ENCODE measurements at regions not wholly inside any gene's neighbourhood (a gene's known extent, or its start where the extent isn't known, plus 50 kb on each side); places are given as distances from the start of the nearest gene placed in this dataset.
"Not testable (repeated sequence)": the region's sequence is repeated elsewhere in the genome, so short reads cannot be mapped to it uniquely, and the experiment has no call there.

DNA sequence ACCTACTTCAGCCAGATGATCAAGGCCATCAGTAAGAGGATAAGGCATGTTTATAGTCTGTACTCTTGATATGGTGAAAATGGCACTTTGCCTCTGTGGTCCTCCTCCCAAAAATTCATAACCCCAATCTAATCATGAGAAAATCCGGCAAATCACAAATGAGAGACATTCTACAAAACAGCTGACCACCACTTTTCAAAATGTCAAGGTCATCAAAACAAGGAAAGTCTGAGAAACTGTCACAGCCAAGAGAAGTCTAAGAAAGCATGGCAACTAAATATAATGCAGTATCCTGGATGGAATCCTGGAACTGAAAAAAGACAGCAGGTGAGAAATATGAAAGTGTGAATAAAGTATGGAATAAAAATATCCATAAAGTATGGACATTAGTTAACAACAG, 226.6 kb upstream of the INTU start (continued):
- TF ChIP-seq, protein P1, sequence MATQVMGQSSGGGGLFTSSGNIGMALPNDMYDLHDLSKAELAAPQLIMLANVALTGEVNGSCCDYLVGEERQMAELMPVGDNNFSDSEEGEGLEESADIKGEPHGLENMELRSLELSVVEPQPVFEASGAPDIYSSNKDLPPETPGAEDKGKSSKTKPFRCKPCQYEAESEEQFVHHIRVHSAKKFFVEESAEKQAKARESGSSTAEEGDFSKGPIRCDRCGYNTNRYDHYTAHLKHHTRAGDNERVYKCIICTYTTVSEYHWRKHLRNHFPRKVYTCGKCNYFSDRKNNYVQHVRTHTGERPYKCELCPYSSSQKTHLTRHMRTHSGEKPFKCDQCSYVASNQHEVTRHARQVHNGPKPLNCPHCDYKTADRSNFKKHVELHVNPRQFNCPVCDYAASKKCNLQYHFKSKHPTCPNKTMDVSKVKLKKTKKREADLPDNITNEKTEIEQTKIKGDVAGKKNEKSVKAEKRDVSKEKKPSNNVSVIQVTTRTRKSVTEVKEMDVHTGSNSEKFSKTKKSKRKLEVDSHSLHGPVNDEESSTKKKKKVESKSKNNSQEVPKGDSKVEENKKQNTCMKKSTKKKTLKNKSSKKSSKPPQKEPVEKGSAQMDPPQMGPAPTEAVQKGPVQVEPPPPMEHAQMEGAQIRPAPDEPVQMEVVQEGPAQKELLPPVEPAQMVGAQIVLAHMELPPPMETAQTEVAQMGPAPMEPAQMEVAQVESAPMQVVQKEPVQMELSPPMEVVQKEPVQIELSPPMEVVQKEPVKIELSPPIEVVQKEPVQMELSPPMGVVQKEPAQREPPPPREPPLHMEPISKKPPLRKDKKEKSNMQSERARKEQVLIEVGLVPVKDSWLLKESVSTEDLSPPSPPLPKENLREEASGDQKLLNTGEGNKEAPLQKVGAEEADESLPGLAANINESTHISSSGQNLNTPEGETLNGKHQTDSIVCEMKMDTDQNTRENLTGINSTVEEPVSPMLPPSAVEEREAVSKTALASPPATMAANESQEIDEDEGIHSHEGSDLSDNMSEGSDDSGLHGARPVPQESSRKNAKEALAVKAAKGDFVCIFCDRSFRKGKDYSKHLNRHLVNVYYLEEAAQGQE (IDR thresholded peaks at IDR 0.05; ENCODE audit: low read depth, low read length): no peak
- TF ChIP-seq NR2C2 (IDR thresholded peaks at IDR 0.05; ENCODE audit: borderline replicate concordance, control insufficient read depth, insufficient read length, low read depth): no peak
- TF ChIP-seq, protein P2, sequence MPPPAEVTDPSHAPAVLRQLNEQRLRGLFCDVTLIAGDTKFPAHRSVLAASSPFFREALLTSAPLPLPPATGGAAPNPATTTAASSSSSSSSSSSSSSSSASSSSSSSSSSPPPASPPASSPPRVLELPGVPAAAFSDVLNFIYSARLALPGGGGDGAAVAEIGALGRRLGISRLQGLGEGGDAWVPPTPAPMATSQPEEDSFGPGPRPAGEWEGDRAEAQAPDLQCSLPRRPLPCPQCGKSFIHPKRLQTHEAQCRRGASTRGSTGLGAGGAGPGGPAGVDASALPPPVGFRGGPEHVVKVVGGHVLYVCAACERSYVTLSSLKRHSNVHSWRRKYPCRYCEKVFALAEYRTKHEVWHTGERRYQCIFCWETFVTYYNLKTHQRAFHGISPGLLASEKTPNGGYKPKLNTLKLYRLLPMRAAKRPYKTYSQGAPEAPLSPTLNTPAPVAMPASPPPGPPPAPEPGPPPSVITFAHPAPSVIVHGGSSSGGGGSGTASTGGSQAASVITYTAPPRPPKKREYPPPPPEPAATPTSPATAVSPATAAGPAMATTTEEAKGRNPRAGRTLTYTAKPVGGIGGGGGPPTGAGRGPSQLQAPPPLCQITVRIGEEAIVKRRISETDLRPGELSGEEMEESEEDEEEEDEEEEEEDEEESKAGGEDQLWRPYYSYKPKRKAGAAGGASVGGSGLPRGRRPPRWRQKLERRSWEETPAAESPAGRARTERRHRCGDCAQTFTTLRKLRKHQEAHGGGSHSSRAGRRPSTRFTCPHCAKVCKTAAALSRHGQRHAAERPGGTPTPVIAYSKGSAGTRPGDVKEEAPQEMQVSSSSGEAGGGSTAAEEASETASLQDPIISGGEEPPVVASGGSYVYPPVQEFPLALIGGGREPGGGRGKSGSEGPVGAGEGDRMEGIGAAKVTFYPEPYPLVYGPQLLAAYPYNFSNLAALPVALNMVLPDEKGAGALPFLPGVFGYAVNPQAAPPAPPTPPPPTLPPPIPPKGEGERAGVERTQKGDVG (CRISPR knock-in tag; IDR thresholded peaks at IDR 0.05): no peak
- TF ChIP-seq CREB1 (IDR thresholded peaks at IDR 0.05; ENCODE audit: low read depth): no peak

DNA sequence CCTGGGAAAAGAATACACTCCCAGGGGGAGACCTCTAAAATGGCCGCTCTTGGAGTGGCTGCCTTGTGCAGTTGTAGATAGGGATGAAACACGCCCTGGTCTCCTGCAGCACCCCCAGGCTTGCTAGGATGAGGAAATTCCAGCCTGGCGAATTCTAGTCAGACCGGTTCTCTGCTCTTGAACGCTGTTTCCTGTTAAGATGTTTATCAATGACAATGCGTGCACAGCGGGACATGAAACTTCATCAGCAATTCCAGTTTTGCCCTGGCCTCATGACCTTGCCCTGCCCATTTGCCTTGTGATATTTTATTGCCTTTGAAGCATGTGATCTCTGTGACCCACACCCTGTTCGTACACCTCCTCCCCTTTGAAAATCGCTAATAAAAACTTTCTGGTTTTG, 225.2 kb upstream of the INTU start:
- WGBS (ENCODE audit: insufficient coverage, insufficient replicate concordance, low lambda C conversion rate, missing lambda C conversion rate): 44% methylated on average over 9 of the region's 9 CpGs

More for the DNA sequence above, 225.2 kb upstream of the INTU start:
- H3K27ac ChIP-seq (ENCODE audit: control insufficient read depth, insufficient read depth); H3K9me3 ChIP-seq (replicated peaks; ENCODE audit: control insufficient read depth, insufficient read depth, low read length); RAD21 ChIA-PET (ENCODE audit: unreplicated experiment); H4K20me1 ChIP-seq (ENCODE audit: control insufficient read depth, insufficient read depth); intact Hi-C loops (cut with micrococcal nuclease; ENCODE audit: unreplicated experiment); DNase-seq (ENCODE audit: low read depth, low spot score); H3K4me1 ChIP-seq (ENCODE audit: control insufficient read depth, insufficient read depth, low read length); SMC1A ChIA-PET (ENCODE audit: uncharacterized antibody, unreplicated experiment); H3K36me3 ChIP-seq (ENCODE audit: control insufficient read depth in 2 of 2, insufficient read depth in 2 of 2, low read length in 1 of 2); in situ Hi-C loops (cut with MboI); H3K4me3 ChIP-seq; BruUV-seq (replicated peaks); H2AFZ ChIP-seq (ENCODE audit: control insufficient read depth, low read depth, low read length); FAIRE-seq; H3K4me2 ChIP-seq (ENCODE audit: control insufficient read depth, insufficient read depth); H3K79me2 ChIP-seq (ENCODE audit: control insufficient read depth, insufficient read depth, low read length); H3K9ac ChIP-seq (ENCODE audit: control insufficient read depth, insufficient read depth, low read length); H3K27me3 ChIP-seq (replicated peaks in 1 of 2; ENCODE audit: control insufficient read depth in 2 of 2, insufficient read depth in 2 of 2, low read length in 1 of 2); CTCF ChIA-PET; ATAC-seq: not testable (repeated sequence)
- POLR2A ChIA-PET: interaction anchor here (0.6 kb wide), 1 partner anchor 13 kb away, joined by 3 read pairs; no protein-coding TSS in a partner anchor
